HCT116 (cell line): ENCODE measurements at regions not wholly inside any gene's neighbourhood (a gene's known extent, or its start where the extent isn't known, plus 50 kb on each side); places are given as distances from the start of the nearest gene placed in this dataset.

ENCODE experiments used
- ATAC-seq: fragments of 200-7000 bp; cut with Tn5 transposase; 2 replicates; pipeline ENCODE4 v1.9.1; 2020; ENCODE audit warnings: mild to moderate bottlenecking, moderate library complexity
- BruUV-seq: library from RNA; stranded (reverse); fragments of 400-500 nt; replicated peaks from 2 replicates; lab custom pipeline; 2021; lab: Mats Ljungman, UMichigan
- CTCF ChIA-PET: fragments of 300-600 bp; sonication (Branson Sonifier 250); formaldehyde crosslinking; loops from one replicate; lab custom pipeline; 2021; ENCODE audit warnings: antibody characterized with exemption; lab: Charles Lee
- POLR2A ChIA-PET: fragments of 300-600, 350-600 bp; sonication (Branson Sonifier 250); formaldehyde crosslinking; loops from one replicate; lab custom pipeline; 2021; ENCODE audit warnings: antibody characterized with exemption; lab: Charles Lee
- RAD21 ChIA-PET, 2 experiments: fragments of 300-600 bp; sonication (Branson Sonifier 250); formaldehyde crosslinking; loops; one replicate each; lab custom pipeline; 2023; ENCODE audit warnings: low total read pairs in 2 of 2; ENCODE audit not compliant: uncharacterized antibody in 2 of 2, unreplicated experiment in 2 of 2, low non-redundant PET in 1 of 2; lab: Charles Lee
- DNase-seq: peaks from one replicate; pipeline ENCODE4 v3.0.0-alpha.2; 2010; ENCODE audit warnings: low read depth, low spot score
- H2AFZ ChIP-seq: fragments of 200-600 bp; shearing (Covaris generic), sonication (generic); 2 replicates; pipeline ENCODE4 v1.6.1; 2017; ENCODE audit warnings: low read depth, mixed run types, mixed read lengths, antibody characterized with exemption, low read length; ENCODE audit not compliant: poor library complexity, severe bottlenecking
- H3K27ac ChIP-seq: 2 replicates; pipeline ENCODE4 v1.5.1; 2012; ENCODE audit warnings: low read depth, low read length
- H3K27me3 ChIP-seq: fragments of 200-600 bp; sonication (generic); 2 replicates; pipeline ENCODE4 v1.6.1; 2016; ENCODE audit warnings: mixed run types, low read length, mixed read lengths; ENCODE audit not compliant: insufficient read depth
- H3K36me3 ChIP-seq, 2 experiments: fragments of 200-500 bp in 1 of 2; fragments of 200-600 bp in 1 of 2; sonication (Bioruptor generic) in 1 of 2; sonication (generic) in 1 of 2; 2 replicates each; pipeline versions ENCODE4 v1.5.1 to v1.6.1; 2014 to 2016; ENCODE audit warnings: low read length in 2 of 2, inconsistent platforms in 1 of 2, mixed read lengths in 1 of 2, mixed run types in 1 of 2; ENCODE audit not compliant: insufficient read depth in 2 of 2, control insufficient read depth in 1 of 2
- H3K4me1 ChIP-seq, 2 experiments: fragments of 200-600 bp in 1 of 2; sonication (generic) in 1 of 2; 2 replicates each; pipeline versions ENCODE4 v1.5.1 to v1.6.1; 2012 to 2017; ENCODE audit warnings: low read length in 2 of 2, inconsistent platforms in 1 of 2, mild to moderate bottlenecking in 1 of 2, mixed read lengths in 1 of 2, mixed run types in 1 of 2, moderate library complexity in 1 of 2; ENCODE audit not compliant: insufficient read depth in 2 of 2, control insufficient read depth in 1 of 2
- H3K4me2 ChIP-seq: fragments of 200-600 bp; sonication (generic); 2 replicates; pipeline ENCODE4 v1.6.1; 2017; ENCODE audit warnings: mixed run types, low read length, mixed read lengths
- H3K4me3 ChIP-seq, 2 experiments: fragments of 200-600 bp in 1 of 2; sonication (generic) in 1 of 2; replicated peaks in 1 of 2; 2 replicates each; pipeline ENCODE4 v1.5.1; 2011 to 2016; ENCODE audit warnings: low read length in 2 of 2, control low read depth in 1 of 2, low read depth in 1 of 2, mild to moderate bottlenecking in 1 of 2, mixed read lengths in 1 of 2, mixed run types in 1 of 2
- H3K79me2 ChIP-seq: fragments of 200-600 bp; sonication (generic); 2 replicates; pipeline ENCODE4 v1.6.1; 2017; ENCODE audit warnings: mild to moderate bottlenecking, mixed run types, low read length, moderate library complexity, mixed read lengths; ENCODE audit not compliant: insufficient read depth
- H3K9ac ChIP-seq: fragments of 200-600 bp; sonication (generic); 2 replicates; pipeline ENCODE4 v1.6.1; 2016; ENCODE audit warnings: low read length, mixed read lengths
- H3K9me2 ChIP-seq: fragments of 200-600 bp; sonication (generic), shearing (Covaris generic); 2 replicates; pipeline ENCODE4 v1.6.1; 2017; ENCODE audit warnings: mixed run types, mild to moderate bottlenecking, moderate library complexity; ENCODE audit not compliant: insufficient read depth
- H3K9me3 ChIP-seq, 2 experiments: fragments of 200-500 bp in 1 of 2; fragments of 200-600 bp in 1 of 2; sonication (Bioruptor generic) in 1 of 2; sonication (generic) in 1 of 2; 2 replicates each; pipeline ENCODE4 v1.6.1; 2014 to 2017; ENCODE audit warnings: low read length in 2 of 2, mixed read lengths in 2 of 2, inconsistent platforms in 1 of 2, low read depth in 1 of 2, mild to moderate bottlenecking in 1 of 2, mixed run types in 1 of 2, moderate library complexity in 1 of 2; ENCODE audit not compliant: control insufficient read depth in 1 of 2, insufficient read depth in 1 of 2
- H4K20me1 ChIP-seq: fragments of 200-600 bp; sonication (generic), shearing (Covaris generic); 2 replicates; pipeline ENCODE4 v1.6.1; 2017; ENCODE audit warnings: mixed run types, mild to moderate bottlenecking, moderate library complexity; ENCODE audit not compliant: insufficient read depth
- CBX3 ChIP-seq: IDR thresholded peaks from 2 replicates; pipeline ENCODE4 v1.6.1; 2012; ENCODE audit warnings: low read depth
- CEBPB ChIP-seq: IDR thresholded peaks from 2 replicates; pipeline ENCODE4 v1.6.1; 2012; ENCODE audit warnings: low read depth
- EGR1 ChIP-seq: IDR thresholded peaks from 2 replicates; pipeline ENCODE4 v1.6.1; 2012; ENCODE audit warnings: low read depth
- ELF1 ChIP-seq: IDR thresholded peaks from 2 replicates; pipeline ENCODE4 v1.6.1; 2012; ENCODE audit warnings: low read depth, borderline replicate concordance
- JUND ChIP-seq: IDR thresholded peaks from 2 replicates; pipeline ENCODE4 v1.6.1; 2012
- POLR2A ChIP-seq: IDR thresholded peaks from 2 replicates; pipeline ENCODE4 v1.7.0; 2011; ENCODE audit warnings: borderline replicate concordance; ENCODE audit not compliant: insufficient read depth, insufficient read length; ENCODE audit errors: extremely low read depth
- RAD21 ChIP-seq: IDR thresholded peaks from 2 replicates; pipeline ENCODE4 v1.6.1; 2012; ENCODE audit warnings: low read depth, mild to moderate bottlenecking
- ZFX ChIP-seq: fragments of 450-650 bp; IDR thresholded peaks from 2 replicates; pipeline ENCODE4 v1.6.1; 2017
- ZNF274 ChIP-seq: fragments of 200-500 bp; sonication (Bioruptor generic); IDR thresholded peaks from 2 replicates; pipeline ENCODE4 v1.6.1; 2014; ENCODE audit warnings: mild to moderate bottlenecking, low read depth, low read length, inconsistent platforms
- intact Hi-C: fragments of 100-400 bp; cut with micrococcal nuclease; formaldehyde crosslinking; loops from 2 replicates; pipeline ENCODE4 v1.10.0; 2022
- TF ChIP-seq, protein P1 (sequence below): IDR thresholded peaks from 2 replicates; pipeline ENCODE4 v1.6.1; 2012; ENCODE audit warnings: low read depth
- TF ChIP-seq, protein P2 (sequence below): IDR thresholded peaks from 2 replicates; pipeline ENCODE4 v1.6.1; 2012
- TF ChIP-seq, protein P3 (sequence below), 3 experiments: fragments of 200-600 bp in 1 of 3; sonication (generic) in 1 of 3; IDR thresholded peaks in 2 of 3; conservative IDR thresholded peaks in 1 of 3; 2 replicates each; pipeline ENCODE4 v1.5.1; 2012 to 2017; ENCODE audit warnings: low read depth in 2 of 3, low read length in 2 of 3, antibody characterized with exemption in 1 of 3, borderline replicate concordance in 1 of 3, control low read depth in 1 of 3, mild to moderate bottlenecking in 1 of 3, mixed read lengths in 1 of 3, mixed run types in 1 of 3, moderate library complexity in 1 of 3; ENCODE audit not compliant: insufficient read depth in 1 of 3
- TF ChIP-seq, protein P4 (sequence below): IDR thresholded peaks from 2 replicates; pipeline ENCODE4 v1.6.1; 2012

DNA sequence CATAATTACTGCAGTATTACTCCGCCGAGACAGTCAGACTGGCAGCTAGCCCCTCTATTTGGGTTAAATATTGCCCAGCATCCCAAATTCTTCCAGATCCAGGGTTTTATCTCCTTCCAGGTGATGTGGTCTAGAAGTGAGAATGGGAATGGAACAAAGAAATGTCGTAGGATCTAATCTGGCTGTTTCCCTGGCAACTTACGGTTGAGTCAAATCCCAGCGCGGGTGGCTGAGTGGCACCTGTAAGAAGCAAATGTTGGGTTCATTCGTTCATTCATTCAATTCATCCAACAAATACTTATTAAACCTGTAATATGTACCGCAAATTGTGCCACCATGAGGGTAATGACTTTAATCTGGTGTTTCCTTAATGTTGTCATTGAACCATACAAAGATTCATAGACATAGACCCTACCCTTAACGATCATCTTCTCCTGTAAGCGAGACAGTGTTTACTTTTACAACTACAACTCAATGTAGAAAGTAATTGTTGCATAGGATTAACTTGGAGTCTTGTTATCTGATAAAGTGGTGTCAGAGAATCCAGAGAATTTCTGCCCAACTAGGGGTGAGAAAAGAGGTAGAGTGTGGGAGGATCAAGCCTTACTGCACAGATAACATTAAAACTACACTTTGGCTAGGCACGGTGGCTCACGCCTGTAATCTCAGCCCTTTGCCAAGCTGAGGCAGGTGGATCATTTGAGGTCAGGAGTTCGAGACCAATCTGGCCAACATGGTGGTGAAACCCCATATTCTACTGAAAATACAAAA lies 91.3 kb upstream of the ADGRF1 start:
- CTCF ChIA-PET: no interaction called here
- H2AFZ ChIP-seq: no peak overlapping the region
- peak overlapping the region; percentile 71; the same call in 1 of the 2 replicates for H3K4me2 ChIP-seq
- TF ChIP-seq, protein P1, sequence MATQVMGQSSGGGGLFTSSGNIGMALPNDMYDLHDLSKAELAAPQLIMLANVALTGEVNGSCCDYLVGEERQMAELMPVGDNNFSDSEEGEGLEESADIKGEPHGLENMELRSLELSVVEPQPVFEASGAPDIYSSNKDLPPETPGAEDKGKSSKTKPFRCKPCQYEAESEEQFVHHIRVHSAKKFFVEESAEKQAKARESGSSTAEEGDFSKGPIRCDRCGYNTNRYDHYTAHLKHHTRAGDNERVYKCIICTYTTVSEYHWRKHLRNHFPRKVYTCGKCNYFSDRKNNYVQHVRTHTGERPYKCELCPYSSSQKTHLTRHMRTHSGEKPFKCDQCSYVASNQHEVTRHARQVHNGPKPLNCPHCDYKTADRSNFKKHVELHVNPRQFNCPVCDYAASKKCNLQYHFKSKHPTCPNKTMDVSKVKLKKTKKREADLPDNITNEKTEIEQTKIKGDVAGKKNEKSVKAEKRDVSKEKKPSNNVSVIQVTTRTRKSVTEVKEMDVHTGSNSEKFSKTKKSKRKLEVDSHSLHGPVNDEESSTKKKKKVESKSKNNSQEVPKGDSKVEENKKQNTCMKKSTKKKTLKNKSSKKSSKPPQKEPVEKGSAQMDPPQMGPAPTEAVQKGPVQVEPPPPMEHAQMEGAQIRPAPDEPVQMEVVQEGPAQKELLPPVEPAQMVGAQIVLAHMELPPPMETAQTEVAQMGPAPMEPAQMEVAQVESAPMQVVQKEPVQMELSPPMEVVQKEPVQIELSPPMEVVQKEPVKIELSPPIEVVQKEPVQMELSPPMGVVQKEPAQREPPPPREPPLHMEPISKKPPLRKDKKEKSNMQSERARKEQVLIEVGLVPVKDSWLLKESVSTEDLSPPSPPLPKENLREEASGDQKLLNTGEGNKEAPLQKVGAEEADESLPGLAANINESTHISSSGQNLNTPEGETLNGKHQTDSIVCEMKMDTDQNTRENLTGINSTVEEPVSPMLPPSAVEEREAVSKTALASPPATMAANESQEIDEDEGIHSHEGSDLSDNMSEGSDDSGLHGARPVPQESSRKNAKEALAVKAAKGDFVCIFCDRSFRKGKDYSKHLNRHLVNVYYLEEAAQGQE: no peak
- no peak for TF ChIP-seq JUND
- no peak for TF ChIP-seq ELF1
- TF ChIP-seq RAD21: no peak
- no peak for TF ChIP-seq ZFX
- no peak for TF ChIP-seq CEBPB
- TF ChIP-seq POLR2A: no peak
- TF ChIP-seq, protein P2, sequence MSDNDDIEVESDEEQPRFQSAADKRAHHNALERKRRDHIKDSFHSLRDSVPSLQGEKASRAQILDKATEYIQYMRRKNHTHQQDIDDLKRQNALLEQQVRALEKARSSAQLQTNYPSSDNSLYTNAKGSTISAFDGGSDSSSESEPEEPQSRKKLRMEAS: no peak
- TF ChIP-seq CBX3: no peak
- TF ChIP-seq, protein P3, sequence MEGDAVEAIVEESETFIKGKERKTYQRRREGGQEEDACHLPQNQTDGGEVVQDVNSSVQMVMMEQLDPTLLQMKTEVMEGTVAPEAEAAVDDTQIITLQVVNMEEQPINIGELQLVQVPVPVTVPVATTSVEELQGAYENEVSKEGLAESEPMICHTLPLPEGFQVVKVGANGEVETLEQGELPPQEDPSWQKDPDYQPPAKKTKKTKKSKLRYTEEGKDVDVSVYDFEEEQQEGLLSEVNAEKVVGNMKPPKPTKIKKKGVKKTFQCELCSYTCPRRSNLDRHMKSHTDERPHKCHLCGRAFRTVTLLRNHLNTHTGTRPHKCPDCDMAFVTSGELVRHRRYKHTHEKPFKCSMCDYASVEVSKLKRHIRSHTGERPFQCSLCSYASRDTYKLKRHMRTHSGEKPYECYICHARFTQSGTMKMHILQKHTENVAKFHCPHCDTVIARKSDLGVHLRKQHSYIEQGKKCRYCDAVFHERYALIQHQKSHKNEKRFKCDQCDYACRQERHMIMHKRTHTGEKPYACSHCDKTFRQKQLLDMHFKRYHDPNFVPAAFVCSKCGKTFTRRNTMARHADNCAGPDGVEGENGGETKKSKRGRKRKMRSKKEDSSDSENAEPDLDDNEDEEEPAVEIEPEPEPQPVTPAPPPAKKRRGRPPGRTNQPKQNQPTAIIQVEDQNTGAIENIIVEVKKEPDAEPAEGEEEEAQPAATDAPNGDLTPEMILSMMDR (IDR thresholded peaks at IDR 0.05 in 2 of 3, conservative IDR thresholded peaks at IDR 0.05 in 1 of 3; ENCODE audit: borderline replicate concordance in 1 of 3, insufficient read depth in 1 of 3, low read depth in 2 of 3, low read length in 2 of 3): no peak
- TF ChIP-seq, protein P4, sequence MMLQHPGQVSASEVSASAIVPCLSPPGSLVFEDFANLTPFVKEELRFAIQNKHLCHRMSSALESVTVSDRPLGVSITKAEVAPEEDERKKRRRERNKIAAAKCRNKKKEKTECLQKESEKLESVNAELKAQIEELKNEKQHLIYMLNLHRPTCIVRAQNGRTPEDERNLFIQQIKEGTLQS: no peak
- TF ChIP-seq EGR1: no peak
- no peak for TF ChIP-seq ZNF274
- H3K9ac ChIP-seq: no peak overlapping the region
- no peaks in the 10 kb centered on the region for H3K79me2 ChIP-seq
- DNase-seq (no peak), ATAC-seq (no peak)
- POLR2A ChIA-PET: no interaction called here
- peaks cover 44 to 49% of the 10 kb centered on the region in 2 experiments for H3K4me1 ChIP-seq
- peak overlapping the region; percentile 48; the same call in 1 of the 2 replicates for H3K27ac ChIP-seq
- H3K9me3 ChIP-seq: no peaks in the 10 kb centered on the region
- RAD21 ChIA-PET: no interaction called here
- H3K9me2 ChIP-seq: no peaks in the 10 kb centered on the region
- no peaks in the 10 kb centered on the region for H3K36me3 ChIP-seq
- no peak overlapping the region for H3K4me3 ChIP-seq
- no peaks in the 10 kb centered on the region for H3K27me3 ChIP-seq
- H4K20me1 ChIP-seq: no peaks in the 10 kb centered on the region
- BruUV-seq: no TSS peak
- intact Hi-C loops: no loop called here
